B cell (primary cell): ENCODE measurements at regions not wholly inside any gene's neighbourhood (a gene's known extent, or its start where the extent isn't known, plus 50 kb on each side); places are given as distances from the start of the nearest gene placed in this dataset.

Experiments used
- ATAC-seq: fragments of 200-7000 bp; cut with Tn5 transposase; one replicate; pipeline ENCODE4 v1.10.0; 2021; ENCODE audit warnings: low read depth, mild to moderate bottlenecking, moderate number of reproducible peaks, moderate library complexity
- CTCF ChIA-PET: fragments of 350-600 bp; sonication (Branson Sonifier 250); formaldehyde crosslinking; loops from one replicate; lab custom pipeline; 2021; ENCODE audit warnings: antibody characterized with exemption, inconsistent platforms; lab: Charles Lee
- POLR2A ChIA-PET: fragments of 350-600 bp; sonication (Branson Sonifier 250); formaldehyde crosslinking; loops from one replicate; lab custom pipeline; 2021; ENCODE audit warnings: antibody characterized with exemption; lab: Charles Lee
- DNase-seq: peaks from one replicate; pipeline ENCODE4 v3.0.0; 2013
- H2AFZ ChIP-seq: 2 replicates; pipeline ENCODE4 v1.6.1; 2012; ENCODE audit warnings: mild to moderate bottlenecking, low read depth, low read length; ENCODE audit not compliant: insufficient read depth, poor library complexity, severe bottlenecking
- H3K27ac ChIP-seq, 2 donors: 1 replicate in 1 of 2; 2 replicates in 1 of 2; pipeline ENCODE4 v1.5.1; 2012 to 2013; ENCODE audit warnings: low read length in 2 of 2, mild to moderate bottlenecking in 2 of 2, moderate library complexity in 1 of 2
- H3K27me3 ChIP-seq, 4 experiments: fragments of 200-600 bp in 1 of 4; sonication (generic) in 1 of 4; replicated peaks in 1 of 4; 1 replicate in 2 of 4; 2 replicates in 2 of 4; pipeline versions ENCODE4 v1.6.1 to v1.7.0; 2013 to 2016; ENCODE audit warnings: low read length in 3 of 4, mild to moderate bottlenecking in 2 of 4, mixed read lengths in 1 of 4, moderate library complexity in 1 of 4; ENCODE audit not compliant: insufficient read depth in 4 of 4, control insufficient read depth in 3 of 4; ENCODE audit errors: control extremely low read depth in 1 of 4
- H3K36me3 ChIP-seq, 2 experiments: replicated peaks in 1 of 2; 1 replicate in 1 of 2; 2 replicates in 1 of 2; pipeline versions ENCODE4 v1.6.1 to v1.7.1; 2013; ENCODE audit warnings: low read length in 1 of 2; ENCODE audit not compliant: insufficient read depth in 2 of 2, control insufficient read depth in 1 of 2; ENCODE audit errors: control extremely low read depth in 1 of 2, extremely low read depth in 1 of 2
- H3K4me1 ChIP-seq, 2 donors: fragments of 200-600 bp in 1 of 2; sonication (generic) in 1 of 2; 1 replicate in 1 of 2; 2 replicates in 1 of 2; pipeline versions ENCODE4 v1.5.1 to v1.6.1; 2013 to 2017; ENCODE audit warnings: low read length in 2 of 2; ENCODE audit not compliant: control insufficient read depth in 2 of 2, insufficient read depth in 2 of 2
- H3K4me2 ChIP-seq: replicated peaks from 2 replicates; pipeline ENCODE3; 2012; ENCODE audit warnings: mild to moderate bottlenecking, low read depth, low read length; ENCODE audit not compliant: poor library complexity, severe bottlenecking
- H3K4me3 ChIP-seq, 5 experiments: fragments of 200-600 bp in 1 of 5; sonication (generic) in 1 of 5; 1 replicate in 3 of 5; 2 replicates in 2 of 5; pipeline versions ENCODE4 v1.5.1 to v1.7.0; 2011 to 2016; ENCODE audit warnings: low read length in 4 of 5, mild to moderate bottlenecking in 4 of 5, low read depth in 2 of 5, control low read depth in 1 of 5, moderate library complexity in 1 of 5; ENCODE audit not compliant: insufficient read depth in 1 of 5; ENCODE audit errors: control extremely low read depth in 1 of 5, extremely low read depth in 1 of 5
- H3K79me2 ChIP-seq: fragments of 200-600 bp; sonication (generic); one replicate; pipeline ENCODE4 v1.6.0; 2016; ENCODE audit warnings: low read length; ENCODE audit not compliant: control insufficient read depth, insufficient read depth
- H3K9ac ChIP-seq: fragments of 200-600 bp; sonication (generic); 2 replicates; pipeline ENCODE4 v1.6.1; 2017; ENCODE audit warnings: mild to moderate bottlenecking, low read length, moderate library complexity
- H3K9me3 ChIP-seq, 3 donors: one replicate each; pipeline versions ENCODE4 v1.6.1 to v1.7.1; 2013; ENCODE audit warnings: low read length in 2 of 3; ENCODE audit not compliant: control insufficient read depth in 2 of 3, insufficient read depth in 1 of 3; ENCODE audit errors: control extremely low read depth in 1 of 3
- H4K20me1 ChIP-seq: 2 replicates; pipeline ENCODE4 v1.6.0; 2012; ENCODE audit warnings: mild to moderate bottlenecking, low read length; ENCODE audit not compliant: insufficient read depth, control insufficient read depth, poor library complexity, severe bottlenecking
- H3K27ac Mint-ChIP-seq: one replicate; pipeline ENCODE4 v1.8.0; 2021; ENCODE audit warnings: mixed read lengths
- H3K27me3 Mint-ChIP-seq: one replicate; pipeline ENCODE4 v1.8.0; 2021; ENCODE audit warnings: mixed read lengths
- H3K4me1 Mint-ChIP-seq: one replicate; pipeline ENCODE4 v1.8.0; 2021; ENCODE audit warnings: mixed read lengths
- H3K4me3 Mint-ChIP-seq: one replicate; pipeline ENCODE4 v1.8.0; 2021; ENCODE audit warnings: mixed read lengths
- H3K9me3 Mint-ChIP-seq: one replicate; pipeline ENCODE4 v1.8.0; 2022; ENCODE audit warnings: mixed read lengths; ENCODE audit not compliant: insufficient read depth
- EZH2 ChIP-seq: IDR thresholded peaks from 2 replicates; pipeline ENCODE4 v1.6.1; 2012; ENCODE audit warnings: borderline replicate concordance, low read depth, mild to moderate bottlenecking, moderate library complexity, low read length; ENCODE audit not compliant: insufficient read depth, poor library complexity, severe bottlenecking
- WGBS: methylation state at CpG from one replicate; pipeline ENCODE4 v1.1.5; 2013; ENCODE audit warnings: missing lambda C conversion rate; ENCODE audit not compliant: insufficient coverage; 5-methylcytosine and 5-hydroxymethylcytosine counted together
- intact Hi-C: fragments of 100-400 bp; cut with micrococcal nuclease; formaldehyde crosslinking; loops from one replicate; pipeline ENCODE4 v1.10.0; 2022
- TF ChIP-seq, protein P1 (sequence below): fragments of 200-600 bp; IDR thresholded peaks from one replicate; pipeline ENCODE4 v1.8.0; 2022; ENCODE audit warnings: antibody characterized with exemption, mild to moderate bottlenecking

DNA sequence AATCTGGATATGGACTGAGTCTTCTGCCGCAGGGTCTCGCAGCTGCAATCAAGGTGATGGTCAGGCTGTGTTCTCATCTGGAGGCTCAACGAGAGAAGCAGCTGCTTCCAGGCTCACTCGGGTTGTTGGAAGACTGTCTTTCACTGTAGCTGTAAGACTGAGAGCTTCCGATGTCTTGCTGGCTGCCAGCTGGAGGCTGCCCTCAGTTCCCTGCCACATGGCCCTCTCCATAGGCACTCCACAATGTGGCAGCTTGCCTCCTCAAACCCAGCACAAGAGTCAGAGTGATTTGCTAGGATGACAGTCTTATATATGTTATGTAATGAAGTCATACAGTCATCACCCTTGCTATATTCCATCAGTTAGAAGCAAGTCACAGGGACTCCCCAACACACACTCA lies 290.5 kb upstream of the CDYL start:
- CTCF ChIA-PET: no interaction called here
- DNase-seq (no peak), ATAC-seq (no peak)
- Mint-ChIP-seq H3K9me3 (no peaks in the 10 kb centered on the region), H3K4me3 (no peak overlapping the region), H3K4me1 (no peaks in the 10 kb centered on the region), H3K27ac (no peak overlapping the region), H3K27me3 (peaks cover 24% of the 10 kb centered on the region)
- Histone ChIP-seq H3K27me3 (peaks cover 0 to 3% (median 1%) of the 10 kb centered on the region in 4 experiments), H3K79me2 (no peaks in the 10 kb centered on the region), H3K27ac (no peak overlapping the region), H3K9me3 (peaks cover 0 to 47% (median 20%) of the 10 kb centered on the region in 3 donors), H3K9ac (no peak overlapping the region), H3K4me2 (no peak overlapping the region), H3K36me3 (no peaks in the 10 kb centered on the region), H2AFZ (no peak overlapping the region), H4K20me1 (no peaks in the 10 kb centered on the region), H3K4me1 (no peaks in the 10 kb centered on the region), H3K4me3 (no peak overlapping the region)
- intact Hi-C loops: no loop called here
- POLR2A ChIA-PET: no interaction called here
- WGBS: 97% methylated on average over 5 of the region's 5 CpGs
- TF ChIP-seq, protein P1, sequence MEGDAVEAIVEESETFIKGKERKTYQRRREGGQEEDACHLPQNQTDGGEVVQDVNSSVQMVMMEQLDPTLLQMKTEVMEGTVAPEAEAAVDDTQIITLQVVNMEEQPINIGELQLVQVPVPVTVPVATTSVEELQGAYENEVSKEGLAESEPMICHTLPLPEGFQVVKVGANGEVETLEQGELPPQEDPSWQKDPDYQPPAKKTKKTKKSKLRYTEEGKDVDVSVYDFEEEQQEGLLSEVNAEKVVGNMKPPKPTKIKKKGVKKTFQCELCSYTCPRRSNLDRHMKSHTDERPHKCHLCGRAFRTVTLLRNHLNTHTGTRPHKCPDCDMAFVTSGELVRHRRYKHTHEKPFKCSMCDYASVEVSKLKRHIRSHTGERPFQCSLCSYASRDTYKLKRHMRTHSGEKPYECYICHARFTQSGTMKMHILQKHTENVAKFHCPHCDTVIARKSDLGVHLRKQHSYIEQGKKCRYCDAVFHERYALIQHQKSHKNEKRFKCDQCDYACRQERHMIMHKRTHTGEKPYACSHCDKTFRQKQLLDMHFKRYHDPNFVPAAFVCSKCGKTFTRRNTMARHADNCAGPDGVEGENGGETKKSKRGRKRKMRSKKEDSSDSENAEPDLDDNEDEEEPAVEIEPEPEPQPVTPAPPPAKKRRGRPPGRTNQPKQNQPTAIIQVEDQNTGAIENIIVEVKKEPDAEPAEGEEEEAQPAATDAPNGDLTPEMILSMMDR: no peak
- no peak for TF ChIP-seq EZH2

DNA sequence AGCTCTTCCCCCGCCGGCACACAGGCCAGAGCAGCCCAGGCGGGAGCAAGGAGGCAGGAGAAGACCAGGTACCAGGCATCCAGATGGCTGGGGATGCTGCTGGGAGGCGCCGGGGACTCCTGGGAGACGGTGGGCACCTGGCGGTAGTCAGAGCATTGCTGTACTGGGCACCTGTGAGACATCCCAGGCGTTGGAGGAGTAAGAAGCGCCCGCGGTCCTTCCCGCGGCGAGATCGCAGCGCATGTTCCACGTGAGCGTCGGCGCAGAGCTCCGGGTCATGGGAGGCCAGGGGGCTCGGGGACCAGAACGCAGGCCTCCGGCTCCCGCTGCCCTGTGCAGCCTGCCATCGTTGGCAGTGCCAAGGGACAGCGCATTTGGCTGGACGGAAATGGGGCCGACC lies 293.7 kb upstream of the CDYL start:
- Histone ChIP-seq H3K9me3 (peaks cover 0 to 19% (median 1%) of the 10 kb centered on the region in 3 donors), H3K27ac (no peak overlapping the region), H3K4me1 (no peaks in the 10 kb centered on the region), H3K27me3 (peaks cover 0 to 5% (median 3%) of the 10 kb centered on the region in 4 experiments), H3K79me2 (no peaks in the 10 kb centered on the region), H3K9ac (no peak overlapping the region), H3K4me2 (no peak overlapping the region), H2AFZ (no peak overlapping the region), H3K4me3 (no peak overlapping the region), H4K20me1 (no peaks in the 10 kb centered on the region), H3K36me3 (no peaks in the 10 kb centered on the region)
- POLR2A ChIA-PET: no interaction called here
- intact Hi-C loops: no loop called here
- H3K27ac Mint-ChIP-seq: no peak overlapping the region
- H3K9me3 Mint-ChIP-seq: no peaks in the 10 kb centered on the region
- DNase-seq (no peak), ATAC-seq (no peak)
- TF ChIP-seq, protein P1: no peak
- TF ChIP-seq EZH2: no peak
- H3K4me1 Mint-ChIP-seq: no peaks in the 10 kb centered on the region
- H3K4me3 Mint-ChIP-seq: no peak overlapping the region
- 96% methylated on average over 29 of the region's 29 CpGs for WGBS
- CTCF ChIA-PET: no interaction called here
- H3K27me3 Mint-ChIP-seq: peaks cover 41% of the 10 kb centered on the region
